DND-41 (cell line): ENCODE measurements at regions not wholly inside any gene's neighbourhood (a gene's known extent, or its start where the extent isn't known, plus 50 kb on each side); places are given as distances from the start of the nearest gene placed in this dataset.

Experiments
- CTCF ChIP-seq: IDR thresholded peaks from 2 replicates; pipeline ENCODE4 v1.5.1; 2012; ENCODE audit warnings: borderline replicate concordance, low read length, moderate library complexity, mild to moderate bottlenecking; ENCODE audit not compliant: poor library complexity, severe bottlenecking; ENCODE audit errors: extremely low read depth
- EZH2 ChIP-seq: IDR thresholded peaks from 3 replicates; pipeline ENCODE4 v1.6.1; 2012; ENCODE audit warnings: borderline replicate concordance, low read depth, mild to moderate bottlenecking, moderate library complexity, low read length, inconsistent platforms; ENCODE audit not compliant: severe bottlenecking

DNA sequence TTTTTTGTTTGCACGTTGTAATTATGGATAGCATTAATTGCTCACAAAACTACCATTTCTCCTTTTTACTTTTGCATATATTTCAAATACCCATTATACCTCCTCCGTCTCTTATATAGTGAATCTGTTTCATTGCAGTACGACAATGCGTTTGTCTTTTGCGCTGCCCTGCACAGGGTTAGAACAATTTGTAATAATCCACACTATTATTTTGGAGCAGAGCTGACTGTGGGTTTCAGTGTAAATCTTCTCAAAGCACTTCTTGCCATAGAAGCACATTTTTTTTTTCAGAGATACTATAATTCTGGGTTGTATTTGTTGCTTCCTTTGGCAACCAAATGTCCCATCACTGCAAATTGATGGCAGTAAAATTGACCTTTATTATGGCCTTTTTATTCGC lies 451.8 kb upstream of the STXBP6 start:
- TF ChIP-seq CTCF, result no peak
- no peak for TF ChIP-seq EZH2
